Spleen (tissue), 11 donors: ENCODE measurements at regions not wholly inside any gene's neighbourhood (a gene's known extent, or its start where the extent isn't known, plus 50 kb on each side); places are given as distances from the start of the nearest gene placed in this dataset.

ENCODE experiments used
- DNase-seq: peaks from one replicate; pipeline ENCODE4 v3.0.0-alpha.2; 2020
- H3K27ac ChIP-seq, 8 donors: fragments of 200-600 bp; sonication (generic) in 7 of 8; 1 replicate in 4 of 8; 2 replicates in 4 of 8; pipeline versions ENCODE4 v1.5.0 to v1.8.0; 2016 to 2021; ENCODE audit warnings: inconsistent platforms in 4 of 8, mild to moderate bottlenecking in 4 of 8, moderate library complexity in 1 of 8
- H3K27me3 ChIP-seq, 7 donors: fragments of 200-600 bp; sonication (generic) in 6 of 7; replicated peaks in 1 of 7; 1 replicate in 4 of 7; 2 replicates in 3 of 7; pipeline versions ENCODE4 v1.5.0 to v1.8.0; 2016 to 2021; ENCODE audit warnings: inconsistent platforms in 3 of 7, mild to moderate bottlenecking in 1 of 7
- H3K36me3 ChIP-seq, 6 donors: fragments of 200-600 bp; sonication (generic) in 5 of 6; 1 replicate in 4 of 6; 2 replicates in 2 of 6; pipeline versions ENCODE4 v1.5.0 to v1.8.0; 2016 to 2021; ENCODE audit warnings: inconsistent platforms in 2 of 6
- H3K4me1 ChIP-seq, 6 donors: fragments of 200-600 bp; sonication (generic) in 5 of 6; 1 replicate in 3 of 6; 2 replicates in 3 of 6; pipeline versions ENCODE4 v1.5.0 to v1.8.0; 2016 to 2021; ENCODE audit warnings: inconsistent platforms in 3 of 6
- H3K4me3 ChIP-seq, 8 donors: fragments of 200-600 bp; sonication (generic) in 7 of 8; 1 replicate in 4 of 8; 2 replicates in 4 of 8; pipeline versions ENCODE4 v1.5.0 to v1.8.0; 2016 to 2021; ENCODE audit warnings: inconsistent platforms in 4 of 8, mild to moderate bottlenecking in 4 of 8, moderate library complexity in 2 of 8
- H3K9me3 ChIP-seq, 8 donors: fragments of 200-600 bp; sonication (generic) in 7 of 8; 1 replicate in 4 of 8; 2 replicates in 4 of 8; pipeline versions ENCODE4 v1.5.0 to v1.8.0; 2016 to 2021; ENCODE audit warnings: inconsistent platforms in 4 of 8
- CTCF ChIP-seq, 11 experiments: fragments of 200-600 bp in 7 of 11; fragments of 450-650 bp in 4 of 11; sonication (generic) in 4 of 11; IDR thresholded peaks in 8 of 11; conservative IDR thresholded peaks in 3 of 11; 1 replicate in 7 of 11; 2 replicates in 4 of 11; pipeline versions ENCODE4 v1.4.0 to v1.8.0; 2016 to 2021; ENCODE audit warnings: antibody characterized with exemption in 11 of 11, inconsistent platforms in 4 of 11, mild to moderate bottlenecking in 1 of 11
- POLR2A ChIP-seq, 3 donors: fragments of 450-650 bp; IDR thresholded peaks; one replicate each; pipeline ENCODE4 v1.5.1; 2017; ENCODE audit warnings: antibody characterized with exemption in 3 of 3, mild to moderate bottlenecking in 1 of 3
- POLR2AphosphoS5 ChIP-seq, 3 donors: sonication (generic); formaldehyde crosslinking; IDR thresholded peaks; one replicate each; pipeline ENCODE4 v1.5.1; 2017; ENCODE audit warnings: antibody characterized with exemption in 3 of 3
- WGBS, 5 donors: extraction: QIAGEN DNeasy Blood & Tissue Kit in 3 of 5; methylation state at CpG; one replicate each; pipeline versions ENCODE4 v1.1.5 to v1.1.7; 2013 to 2018; 5-methylcytosine and 5-hydroxymethylcytosine counted together
- intact Hi-C: fragments of 100-400 bp; cut with DNase I; formaldehyde crosslinking; loops from one replicate; pipeline ENCODE4 v1.15.0; 2023; ENCODE audit warnings: low total_unique reads
- donor health status: healthy with polysubstance abuse.
- donor health status: DM: no; HTN: no; CAD: no; lungs with moderate emphysema.
- donor health status: DM: no; HTN: no; CAD: no.
- donor health status: Bipolar disorder and iron deficiency.
- donor health status: healthy.
- donor health status: DM: no; HTN: no; CAD: no.
- donor health status: DM: yes; HTN: yes; CAD: no.

GRCh38 chrX:129145385-129145784 lies 377.9 kb downstream of the SMARCA1 start:
- WGBS, 5 donors: 43 to 66% (median 62%) methylated on average over 2 of the region's 2 CpGs
- DNase-seq: no peak
- Histone ChIP-seq H3K9me3 (no peaks in the 10 kb centered on the region), H3K4me3 (no peak overlapping the region), H3K36me3 (no peaks in the 10 kb centered on the region), H3K27me3 (no peaks in the 10 kb centered on the region), H3K27ac (no peak overlapping the region), H3K4me1 (no peaks in the 10 kb centered on the region)
- intact Hi-C loops: no loop called here
- TF ChIP-seq POLR2AphosphoS5 (IDR thresholded peaks at IDR 0.05) (no peak), CTCF (IDR thresholded peaks at IDR 0.05 in 8 of 11, conservative IDR thresholded peaks at IDR 0.05 in 3 of 11) (no peak), POLR2A (IDR thresholded peaks at IDR 0.05) (no peak)

GRCh38 chrX:129144172-129145038 lies 378.9 kb downstream of the SMARCA1 start:
- Histone ChIP-seq H3K27ac (no peak overlapping the region), H3K9me3 (no peaks in the 10 kb centered on the region), H3K36me3 (no peaks in the 10 kb centered on the region), H3K4me1 (no peaks in the 10 kb centered on the region), H3K4me3 (no peak overlapping the region), H3K27me3 (no peaks in the 10 kb centered on the region)
- no peak for DNase-seq
- 55 to 78% (median 66%) methylated on average over 6 of the region's 6 CpGs for WGBS, 5 donors
- intact Hi-C loops: no loop called here
- no peak for TF ChIP-seq POLR2AphosphoS5 (IDR thresholded peaks at IDR 0.05)
- TF ChIP-seq POLR2A (IDR thresholded peaks at IDR 0.05): no peak
- TF ChIP-seq CTCF (IDR thresholded peaks at IDR 0.05 in 8 of 11, conservative IDR thresholded peaks at IDR 0.05 in 3 of 11): no peak

GRCh38 chrX:129139837-129140598 lies 383.3 kb downstream of the SMARCA1 start:
- Histone ChIP-seq H3K4me1 (no peaks in the 10 kb centered on the region), H3K4me3 (no peak overlapping the region), H3K36me3 (no peaks in the 10 kb centered on the region), H3K27ac (no peak overlapping the region), H3K9me3 (no peaks in the 10 kb centered on the region), H3K27me3 (no peaks in the 10 kb centered on the region)
- intact Hi-C loops: no loop called here
- TF ChIP-seq POLR2AphosphoS5 (IDR thresholded peaks at IDR 0.05) (no peak), POLR2A (IDR thresholded peaks at IDR 0.05) (no peak)
- DNase-seq: no peak

GRCh38 chrX:129125122-129125914 lies 398.0 kb downstream of the SMARCA1 start:
- 76 to 87% (median 80%) methylated on average over 6 of the region's 6 CpGs for WGBS, 5 donors
- Histone ChIP-seq H3K27ac (no peak overlapping the region), H3K36me3 (no peaks in the 10 kb centered on the region), H3K27me3 (peaks cover 0 to 3% (median 0%) of the 10 kb centered on the region in 7 donors), H3K4me1 (no peaks in the 10 kb centered on the region), H3K9me3 (no peaks in the 10 kb centered on the region), H3K4me3 (no peak overlapping the region)
- DNase-seq: no peak
- TF ChIP-seq POLR2AphosphoS5 (IDR thresholded peaks at IDR 0.05) (no peak), CTCF (IDR thresholded peaks at IDR 0.05 in 8 of 11, conservative IDR thresholded peaks at IDR 0.05 in 3 of 11) (no peak), POLR2A (IDR thresholded peaks at IDR 0.05) (no peak)
- intact Hi-C loops: no loop called here
